RPMI8226 (cell line): ENCODE measurements at regions not wholly inside any gene's neighbourhood (a gene's known extent, or its start where the extent isn't known, plus 50 kb on each side); places are given as distances from the start of the nearest gene placed in this dataset.

Source experiments
- DNase-seq: peaks from one replicate; pipeline ENCODE4 v3.0.0-alpha.2; 2015

DNA sequence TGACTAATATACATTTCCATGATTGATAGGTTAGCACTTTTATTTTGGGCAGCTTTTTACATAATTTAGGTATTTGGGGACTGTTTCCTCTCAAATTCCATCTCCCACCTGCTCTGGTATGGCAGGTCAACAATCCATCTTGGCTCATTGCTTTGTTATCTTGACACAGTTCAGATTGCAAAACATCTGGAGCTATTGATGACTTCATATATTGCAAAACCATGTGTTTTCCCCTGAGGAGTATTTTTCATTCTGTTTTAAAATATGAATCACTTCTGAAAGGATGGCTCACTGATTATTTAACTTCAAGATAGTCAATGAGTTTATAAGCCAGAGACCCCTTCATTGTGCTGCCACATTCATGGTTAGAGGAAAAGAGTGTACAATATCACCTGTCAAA lies 1206.0 kb upstream of the C9orf72 start:
- no peak for DNase-seq

DNA sequence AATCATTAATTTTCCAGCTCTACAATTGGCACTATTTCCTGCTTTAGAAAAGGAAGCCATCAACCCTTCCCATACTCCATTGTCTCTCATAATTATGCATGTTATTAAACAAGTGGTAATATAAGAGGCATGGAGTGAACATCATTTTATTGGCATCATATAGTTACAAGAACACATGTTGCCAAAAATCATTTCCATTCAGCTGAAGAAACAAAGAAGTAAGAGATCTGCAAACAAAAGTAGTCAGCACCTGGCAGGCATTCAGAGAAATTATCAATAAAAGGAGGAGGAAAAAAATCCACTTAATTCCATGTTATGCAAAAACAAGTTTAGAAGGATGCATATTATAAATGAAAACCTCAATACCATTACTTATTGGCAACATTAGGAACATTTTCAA lies 1208.2 kb upstream of the C9orf72 start:
- DNase-seq, result no peak

DNA sequence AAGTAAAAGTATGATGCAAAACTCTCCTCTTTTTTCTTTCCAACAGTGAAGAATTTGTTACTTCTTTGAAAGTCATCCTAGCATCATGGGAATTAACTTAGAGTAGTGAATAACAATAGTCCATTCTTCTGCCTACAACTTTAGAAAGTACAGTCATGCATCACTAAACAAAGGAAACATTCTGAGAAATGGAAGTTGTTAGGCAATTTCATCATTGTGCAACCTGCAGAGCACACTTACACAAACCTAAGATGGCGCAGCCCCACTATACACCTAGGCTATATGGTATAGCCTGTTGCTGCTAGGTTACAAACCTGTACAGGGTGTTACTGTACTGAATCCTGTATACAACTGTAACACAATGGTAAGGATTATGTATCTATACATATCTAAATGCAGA lies 1209.3 kb upstream of the C9orf72 start:
- no peak for DNase-seq

DNA sequence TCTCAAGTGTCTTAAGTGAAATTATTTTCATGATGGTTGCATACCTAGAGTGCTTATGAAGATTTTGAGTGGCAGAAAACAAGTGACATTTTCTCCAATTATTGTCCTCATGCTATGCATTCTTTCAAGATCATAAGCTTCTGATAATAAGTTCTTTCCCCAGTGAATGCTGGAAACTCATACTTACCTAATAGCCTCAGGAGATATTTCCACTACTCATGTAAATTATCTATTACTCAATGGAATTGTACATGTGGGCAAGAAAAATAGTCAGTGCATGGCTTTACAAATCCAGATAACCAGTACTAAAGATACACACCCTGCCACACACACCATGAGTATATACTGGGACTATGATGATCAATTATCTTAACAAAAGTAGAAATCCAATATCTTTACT lies 1219.4 kb upstream of the C9orf72 start:
- no peak for DNase-seq

DNA sequence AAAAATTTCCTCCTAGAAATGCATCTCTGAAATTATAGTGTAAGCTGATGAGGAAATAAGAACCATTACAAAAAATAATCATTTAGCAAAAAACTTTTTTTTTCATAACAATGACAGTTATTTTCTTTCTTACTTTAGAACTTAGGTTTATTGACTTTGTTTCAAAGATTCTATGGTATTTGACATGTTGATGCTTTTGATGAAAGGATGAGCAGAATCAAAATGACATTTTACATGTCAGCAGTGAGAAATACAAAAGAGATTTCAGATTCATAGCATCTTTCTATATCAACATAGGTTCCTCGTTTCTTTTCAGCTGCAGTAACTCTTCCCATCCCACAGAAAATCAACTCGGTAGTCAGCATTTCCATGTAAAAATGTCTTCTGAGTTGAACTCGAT lies 1226.6 kb upstream of the C9orf72 start:
- no peak for DNase-seq

DNA sequence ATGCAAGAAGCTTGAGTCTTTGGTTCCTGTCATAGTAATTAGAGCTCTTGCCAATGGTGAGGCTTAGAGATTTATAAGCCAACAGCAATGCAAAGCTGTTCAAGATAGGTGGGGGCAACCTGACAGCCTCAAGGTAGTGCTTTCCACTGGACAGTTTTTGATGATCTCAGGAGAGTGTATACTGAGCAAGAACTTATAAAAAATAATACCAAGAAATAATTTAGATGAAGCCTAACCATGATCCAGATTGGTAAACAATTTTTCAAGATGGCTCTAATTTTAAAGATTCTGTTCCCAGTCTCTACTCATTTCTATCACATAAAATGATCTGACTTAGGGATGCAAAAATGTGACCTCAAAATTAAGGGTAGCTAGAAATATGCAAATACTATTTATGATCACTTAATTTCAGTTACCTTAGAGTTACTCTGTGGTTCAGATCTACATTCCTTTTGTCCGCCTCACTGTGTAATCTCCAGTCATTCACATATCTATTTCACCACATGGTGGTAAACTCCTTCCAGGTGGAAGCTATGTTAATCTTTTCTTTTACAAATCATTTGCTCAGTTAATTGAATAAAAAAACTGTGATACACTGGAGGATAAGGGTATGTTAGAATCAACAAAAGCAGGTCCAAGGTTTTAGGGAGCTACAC lies 1228.0 kb upstream of the C9orf72 start:
- DNase-seq, result no peak

DNA sequence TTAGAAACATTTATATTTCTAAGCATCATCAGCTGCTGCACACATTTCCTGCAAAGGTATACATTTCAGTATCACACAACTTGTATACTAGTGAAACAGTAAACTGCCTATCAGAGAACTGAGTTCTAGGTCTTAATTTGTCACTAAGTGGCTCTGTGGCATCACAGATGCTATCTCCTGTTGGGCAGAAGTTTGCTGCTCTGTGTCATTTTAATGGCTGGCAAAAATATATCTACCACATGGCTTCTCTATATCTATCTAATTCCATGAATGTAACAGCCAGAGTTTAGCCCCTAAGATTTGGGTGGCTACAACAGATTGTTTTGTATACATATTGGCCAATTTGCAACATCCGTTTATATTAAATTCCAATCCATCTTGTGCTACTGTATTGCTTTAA lies 1231.9 kb upstream of the C9orf72 start:
- no peak for DNase-seq

DNA sequence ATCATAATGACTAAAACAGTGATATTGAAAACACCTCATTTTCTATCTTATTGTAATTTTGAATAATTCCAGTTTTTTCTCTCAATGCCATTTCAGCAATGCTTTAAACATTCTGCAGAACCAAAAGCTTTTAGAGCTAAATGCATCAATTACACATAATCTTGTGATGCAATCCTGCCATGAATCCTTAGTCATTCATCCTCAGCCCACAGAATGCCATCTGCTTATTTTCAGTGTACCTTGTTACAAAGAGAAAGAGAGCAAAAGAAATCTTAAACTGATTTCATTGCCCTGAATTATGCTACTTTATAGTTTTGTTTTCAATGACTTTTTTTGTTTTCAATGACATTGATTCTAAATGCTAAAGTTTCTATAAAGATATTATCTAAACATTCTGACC lies 1234.8 kb upstream of the C9orf72 start:
- no peak for DNase-seq

DNA sequence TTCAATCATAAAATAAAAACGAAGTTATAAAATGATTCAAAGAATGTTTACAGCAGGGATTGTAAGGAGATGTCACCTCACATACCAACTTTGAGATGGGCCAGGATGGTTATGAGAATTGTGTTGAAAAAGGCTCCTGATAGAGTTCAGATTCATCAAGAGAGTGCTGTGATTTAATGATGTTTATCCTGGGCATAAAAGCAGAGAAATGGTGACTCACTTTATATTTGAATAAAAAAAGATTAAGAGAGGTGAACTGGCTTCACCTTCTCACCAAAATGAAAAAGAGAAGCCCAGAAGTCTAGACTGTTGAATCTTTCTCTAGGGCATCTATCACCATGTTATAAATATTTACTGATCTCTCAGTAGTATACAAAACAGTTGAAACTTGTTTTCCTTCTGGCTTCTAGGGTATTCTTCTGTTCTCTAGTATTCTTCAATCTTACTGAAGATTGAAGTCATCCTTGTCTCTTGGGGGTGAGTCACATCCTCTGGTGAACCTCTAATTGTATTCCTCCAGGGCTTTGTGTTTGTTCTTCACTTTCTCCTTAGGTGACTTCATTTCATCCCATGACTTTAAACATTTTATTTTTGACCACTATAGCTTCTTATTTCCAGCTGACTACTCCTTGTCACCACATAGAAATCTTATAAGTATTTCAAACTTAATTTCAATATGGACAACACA lies 1237.3 kb upstream of the C9orf72 start:
- DNase-seq, result no peak

DNA sequence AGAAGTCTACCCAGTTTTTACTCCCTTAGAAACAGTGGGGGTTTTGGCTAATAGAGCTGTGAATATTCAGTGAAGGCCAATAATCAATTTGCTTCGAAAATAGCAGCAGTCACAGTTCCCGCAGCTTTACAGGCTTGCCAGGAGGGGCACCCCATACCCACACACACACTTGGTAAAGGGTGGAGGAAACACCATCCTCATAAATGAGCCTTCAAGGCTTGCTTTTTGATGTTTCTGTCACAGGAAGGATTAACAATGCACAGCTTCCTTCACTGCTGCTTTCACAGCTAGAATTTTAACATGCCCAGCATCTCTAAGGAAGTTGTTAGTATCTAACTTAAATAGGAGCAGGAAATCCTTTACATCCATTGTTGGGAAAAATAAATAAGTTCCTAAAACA lies 1247.5 kb upstream of the C9orf72 start:
- DNase-seq, result no peak

DNA sequence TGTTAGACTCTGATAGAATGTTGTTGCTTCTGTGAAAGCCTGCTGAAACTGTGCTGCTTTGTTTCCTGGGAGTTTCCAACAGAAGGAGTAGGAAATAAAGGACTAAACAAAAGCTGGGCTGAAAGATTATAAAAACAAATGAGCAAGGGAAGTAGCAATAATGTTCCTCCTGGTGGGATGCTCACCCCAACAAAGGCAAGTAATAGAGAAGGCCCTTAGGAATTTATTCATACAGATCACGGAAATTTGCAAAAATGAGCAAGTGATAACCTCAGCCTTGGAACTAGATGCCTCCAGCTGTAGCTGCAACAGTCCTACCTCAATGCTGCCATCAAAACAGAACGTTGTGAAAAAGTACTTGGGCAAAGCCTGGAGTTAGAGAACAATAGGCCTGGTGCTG lies 1248.0 kb upstream of the C9orf72 start:
- DNase-seq, result no peak

DNA sequence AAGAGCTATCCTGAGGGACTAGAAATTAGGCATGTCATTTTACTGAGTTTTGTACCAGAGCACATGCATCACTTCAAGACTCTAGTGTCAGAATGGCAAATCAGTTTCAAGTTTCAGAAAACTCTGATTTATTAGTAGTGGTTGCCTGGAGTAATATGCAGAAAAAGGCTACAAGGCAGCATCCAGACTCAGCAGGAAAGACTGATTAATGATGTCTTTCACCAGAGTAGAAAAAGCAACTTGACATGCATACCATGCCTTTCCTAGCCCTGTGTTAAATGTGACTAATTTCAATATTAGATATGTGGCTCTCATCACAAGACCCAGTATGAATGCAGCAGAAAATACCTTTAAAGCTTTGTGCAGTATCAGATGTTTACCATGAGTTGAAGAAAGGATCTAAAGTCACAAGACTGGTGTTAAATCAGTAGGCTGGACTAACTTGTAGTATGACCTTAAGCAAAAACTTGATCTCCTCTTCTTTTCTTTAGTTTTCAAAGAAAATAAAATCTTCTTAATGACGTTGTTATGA lies 1251.2 kb upstream of the C9orf72 start:
- no peak for DNase-seq

DNA sequence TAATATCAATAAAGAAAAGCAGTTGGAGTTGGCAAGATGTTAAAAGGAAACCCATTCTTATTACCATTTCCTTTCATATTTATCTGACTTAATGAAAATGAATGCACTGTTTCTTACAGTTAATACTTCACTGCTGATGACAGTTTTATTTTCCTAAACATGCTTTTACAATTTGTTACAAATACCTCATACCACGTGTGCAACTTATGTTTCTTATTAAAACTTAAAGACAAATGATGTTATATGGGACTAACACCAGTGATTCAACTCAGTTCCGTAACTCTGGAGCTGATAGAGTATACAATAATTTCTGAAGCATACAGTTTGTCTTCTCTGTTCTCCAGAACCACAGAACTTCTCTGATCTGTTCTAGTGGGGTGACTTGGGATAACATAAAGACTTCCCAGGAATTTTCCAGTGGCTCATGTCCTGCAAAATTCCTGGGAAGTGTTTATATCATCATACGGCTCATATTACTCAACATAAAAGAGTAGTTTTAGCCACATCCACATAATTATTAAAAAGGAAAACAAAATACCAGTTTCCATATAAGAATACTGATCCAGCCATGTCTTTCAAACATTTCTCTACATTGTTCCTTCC lies 1259.0 kb upstream of the C9orf72 start:
- DNase-seq, result no peak

DNA sequence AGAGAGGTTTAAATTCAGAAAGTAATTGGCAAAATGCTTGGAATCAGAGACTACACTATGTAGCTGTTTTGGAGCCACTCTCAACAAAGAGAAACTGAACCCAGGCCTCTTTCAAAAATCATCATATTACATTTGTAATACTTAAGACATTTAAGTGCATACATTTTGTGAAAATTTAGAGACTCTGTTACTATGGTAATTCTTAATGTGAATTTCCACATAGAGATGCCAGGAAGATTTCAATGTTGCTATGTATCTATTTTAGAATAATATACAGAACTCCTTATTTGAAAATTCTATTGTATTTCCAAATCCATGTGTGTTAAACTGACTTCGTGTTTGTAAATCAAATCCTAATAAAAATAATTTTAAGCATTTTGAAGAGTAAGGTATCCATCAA lies 1260.9 kb upstream of the C9orf72 start:
- no peak for DNase-seq

DNA sequence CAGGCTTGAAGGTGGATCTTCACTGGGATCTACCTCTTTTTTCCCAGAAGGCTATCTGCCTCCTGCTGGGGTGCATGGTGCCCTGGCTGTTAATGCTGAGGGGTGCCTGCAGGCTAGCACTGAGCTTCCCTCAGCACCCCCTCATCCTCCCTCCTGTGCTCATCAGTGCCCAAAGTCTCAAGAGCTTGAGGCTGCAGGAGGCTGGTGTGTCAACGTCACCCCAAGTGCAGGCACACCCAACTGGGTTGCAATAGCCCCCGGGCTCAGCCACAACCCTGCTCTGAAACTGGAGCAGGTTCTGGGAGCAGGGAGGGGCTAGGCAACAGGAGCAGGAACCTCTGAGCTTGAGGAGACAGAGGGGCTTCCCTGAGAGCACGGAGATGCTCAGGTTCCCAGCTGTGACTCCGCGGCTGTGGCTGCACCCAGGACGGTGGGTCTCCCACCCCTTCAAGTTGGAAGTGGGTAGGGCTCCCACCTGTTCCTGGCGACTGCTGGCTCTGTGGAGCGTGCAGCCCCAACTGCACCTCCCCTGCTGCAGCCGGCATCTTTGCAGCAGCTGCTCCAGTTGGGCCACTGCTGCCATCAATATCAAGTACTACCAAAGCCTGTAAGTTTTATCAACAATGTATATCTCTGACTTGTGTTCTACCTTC lies 1266.6 kb upstream of the C9orf72 start:
- DNase-seq, result no peak

DNA sequence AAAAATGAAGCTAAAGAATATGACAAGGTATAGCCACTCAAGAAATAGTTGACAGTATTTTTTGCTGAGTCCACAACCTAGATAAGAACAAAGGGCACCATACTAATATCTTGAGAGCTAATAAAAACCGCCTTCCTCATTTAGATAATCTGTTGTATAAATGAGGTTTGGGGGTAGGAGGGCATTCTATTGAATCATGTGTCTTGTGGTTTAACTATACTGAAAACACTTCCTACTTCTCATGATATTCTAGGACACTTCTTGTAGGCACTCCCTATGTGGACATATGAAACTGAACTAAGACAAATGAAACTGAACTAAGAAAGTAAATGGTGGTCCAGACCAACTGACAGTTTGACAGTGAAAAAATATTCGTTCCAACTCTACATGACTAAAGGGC lies 1268.5 kb upstream of the C9orf72 start:
- DNase-seq, result no peak

DNA sequence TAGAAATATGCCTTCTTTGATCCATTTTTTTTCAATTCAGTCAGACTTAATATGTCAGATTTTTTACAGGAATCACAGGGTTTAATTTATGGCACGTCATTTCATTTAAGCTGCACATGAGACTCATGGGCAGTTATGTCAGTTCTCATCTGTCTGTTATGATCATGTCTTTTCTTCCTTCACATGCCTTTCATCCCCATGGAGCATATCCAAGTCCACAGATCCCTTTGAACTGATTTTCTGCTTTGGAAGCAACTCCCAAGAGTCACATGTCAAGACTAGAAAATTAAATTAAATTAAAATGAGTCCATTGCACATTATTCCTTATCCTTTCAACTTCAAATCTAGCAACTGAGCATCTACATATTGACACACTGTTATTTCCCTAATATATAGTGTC lies 1274.0 kb upstream of the C9orf72 start:
- no peak for DNase-seq

DNA sequence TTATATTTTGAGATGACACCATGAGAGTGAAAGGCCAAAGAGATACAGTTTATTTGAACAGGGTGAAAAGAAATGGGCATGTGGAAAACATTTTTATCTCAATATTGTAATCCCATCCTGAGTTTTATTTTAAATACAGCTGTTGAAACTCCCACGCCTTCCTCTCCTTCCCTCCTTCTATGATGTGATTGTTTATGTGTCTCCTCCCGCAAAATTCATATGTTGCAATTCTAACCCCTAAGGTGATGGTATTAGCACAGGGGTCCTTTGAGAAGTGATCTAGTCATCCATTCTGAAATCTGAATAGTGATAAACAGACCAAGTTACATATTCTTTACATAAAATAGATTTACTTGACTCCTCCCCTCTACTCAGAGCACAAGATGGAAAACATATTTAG lies 1275.4 kb upstream of the C9orf72 start:
- DNase-seq, result no peak

DNA sequence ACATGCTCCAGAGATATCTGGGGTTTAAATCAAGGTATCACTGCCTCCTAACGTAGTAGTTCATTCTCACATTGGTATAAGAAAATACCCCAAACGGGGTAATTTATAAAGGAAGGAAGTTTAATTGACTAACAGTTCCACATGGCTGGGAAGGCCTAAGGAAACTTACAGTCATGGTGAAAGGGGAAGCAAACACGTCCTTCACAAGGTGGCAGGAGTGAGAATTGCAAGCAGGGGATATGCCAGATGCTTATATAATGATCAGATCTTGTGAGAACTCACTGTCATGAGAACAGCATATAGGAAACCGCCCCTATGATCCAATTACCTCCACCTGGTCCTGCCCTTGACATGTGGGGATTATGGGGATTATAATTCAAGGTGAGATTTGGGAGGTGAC lies 1280.2 kb upstream of the C9orf72 start:
- DNase-seq, result no peak

DNA sequence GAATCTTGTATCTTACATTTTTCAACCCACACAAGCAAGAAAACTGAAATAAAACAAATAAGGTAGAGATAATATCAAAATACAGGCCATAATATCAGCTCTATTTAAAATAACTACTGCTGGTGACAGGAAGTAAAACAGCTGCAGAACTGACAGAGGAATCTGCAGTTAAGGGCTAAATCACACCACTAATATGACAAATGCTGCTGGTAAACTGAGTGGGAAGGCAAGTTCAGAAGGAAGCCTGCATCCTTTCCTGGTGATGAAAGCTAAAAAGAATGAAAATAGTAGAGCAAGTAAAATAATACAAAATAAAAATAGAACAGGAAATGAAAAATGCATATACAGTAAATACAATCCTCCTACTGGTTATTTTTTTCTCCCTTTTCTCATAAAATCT lies 1293.7 kb upstream of the C9orf72 start:
- DNase-seq, result no peak

DNA sequence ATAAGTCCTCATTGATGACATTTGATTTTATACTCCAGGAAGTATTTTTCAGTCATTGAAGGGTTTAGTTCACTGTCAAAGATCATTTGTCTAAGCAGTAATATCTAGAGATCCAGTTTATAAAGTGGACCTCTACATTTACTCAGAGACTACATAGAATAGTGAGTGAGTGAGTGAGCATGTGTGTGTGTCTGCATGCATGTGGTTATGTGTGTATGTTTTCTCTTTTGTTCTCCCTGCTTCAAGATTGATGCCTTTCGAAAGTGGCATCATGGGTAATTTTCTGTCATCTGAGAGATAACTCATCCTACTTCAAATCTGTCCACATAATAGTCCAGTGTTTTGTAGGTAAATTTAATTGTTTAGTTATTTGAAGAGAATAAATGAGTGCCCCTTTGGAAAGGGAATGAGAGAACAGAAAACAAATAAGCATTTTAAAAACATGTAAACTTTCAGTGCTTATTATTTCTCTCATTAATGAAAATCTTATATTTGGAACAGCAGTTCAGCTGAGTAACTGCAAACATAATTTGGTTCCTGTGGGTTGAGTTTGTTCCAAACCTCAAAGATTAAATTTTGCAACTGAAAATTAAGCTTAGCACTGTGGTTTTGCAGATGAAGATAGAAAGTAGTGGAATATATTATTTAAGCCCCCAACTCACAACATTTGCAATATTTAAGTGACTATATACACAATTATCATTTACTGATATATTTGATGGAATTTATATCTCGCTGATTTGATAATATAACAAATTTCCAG lies 1295.1 kb upstream of the C9orf72 start:
- DNase-seq, result no peak

DNA sequence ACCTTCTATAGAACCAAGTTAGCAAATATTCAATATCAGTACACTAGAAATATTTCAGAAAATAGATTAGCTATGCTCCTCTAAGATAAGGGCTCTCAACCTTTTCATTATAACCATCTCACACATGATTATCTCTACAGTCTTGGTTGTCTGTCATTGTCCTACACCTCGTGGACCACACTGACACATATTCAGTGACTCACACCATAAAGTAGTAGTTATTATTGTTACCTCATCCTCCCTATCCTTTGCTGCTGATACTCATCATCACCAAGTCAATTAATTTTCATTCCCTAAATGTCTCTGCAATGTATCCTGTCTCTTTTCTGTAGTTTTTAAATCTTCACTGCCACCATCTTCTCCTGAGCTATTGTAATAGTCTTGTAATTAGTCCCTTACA lies 1309.2 kb upstream of the C9orf72 start:
- DNase-seq, result no peak

DNA sequence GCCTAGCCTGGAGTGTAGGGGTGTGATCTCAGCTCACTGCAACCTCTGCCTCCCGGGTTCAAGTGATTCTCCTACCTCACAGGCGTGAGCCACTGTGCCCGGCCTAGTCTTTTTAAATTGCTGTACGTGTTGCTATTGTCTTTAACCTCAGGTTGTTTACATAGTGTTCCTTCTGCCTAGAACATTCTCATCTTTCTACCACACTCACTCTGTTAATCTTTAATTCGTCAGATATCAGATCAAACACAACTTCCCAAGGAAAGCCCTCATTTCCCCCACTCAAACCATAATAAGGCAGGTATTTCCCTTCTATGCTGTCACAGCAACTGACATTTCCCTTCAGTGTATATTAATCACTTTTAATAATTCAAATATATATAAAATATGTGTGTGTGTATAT lies 1310.0 kb upstream of the C9orf72 start:
- no peak for DNase-seq
